HG02642 (cell line): ENCODE measurements at regions not wholly inside any gene's neighbourhood (a gene's known extent, or its start where the extent isn't known, plus 50 kb on each side); places are given as distances from the start of the nearest gene placed in this dataset.

Experiments
- ATAC-seq: cut with Tn5 transposase; IDR thresholded peaks from one replicate; pipeline ENCODE4 v1.9.1; 2021; ENCODE audit warnings: mild to moderate bottlenecking; ENCODE audit not compliant: unreplicated experiment, poor library complexity

DNA sequence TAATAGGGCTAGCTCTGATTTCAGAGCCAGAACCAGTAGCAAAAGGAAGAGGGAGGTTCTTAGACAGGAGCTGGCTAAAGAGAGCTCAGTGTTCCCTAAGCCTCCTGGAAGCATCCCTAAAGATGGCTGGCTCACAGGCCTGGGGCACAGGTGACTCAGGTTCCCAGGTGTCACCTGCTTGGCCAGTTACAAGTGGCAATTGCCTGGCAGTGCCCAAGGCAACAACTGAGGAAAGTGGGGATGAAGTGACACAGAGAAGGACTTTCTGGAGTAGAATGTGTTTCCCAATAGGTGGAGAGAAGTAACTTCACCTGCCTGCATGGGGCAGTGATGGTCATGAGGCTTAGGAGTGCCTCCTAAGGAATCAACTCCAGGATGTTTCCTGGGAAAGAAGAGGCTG, 66.5 kb upstream of the EEPD1 start:
- ATAC-seq = no peak

DNA sequence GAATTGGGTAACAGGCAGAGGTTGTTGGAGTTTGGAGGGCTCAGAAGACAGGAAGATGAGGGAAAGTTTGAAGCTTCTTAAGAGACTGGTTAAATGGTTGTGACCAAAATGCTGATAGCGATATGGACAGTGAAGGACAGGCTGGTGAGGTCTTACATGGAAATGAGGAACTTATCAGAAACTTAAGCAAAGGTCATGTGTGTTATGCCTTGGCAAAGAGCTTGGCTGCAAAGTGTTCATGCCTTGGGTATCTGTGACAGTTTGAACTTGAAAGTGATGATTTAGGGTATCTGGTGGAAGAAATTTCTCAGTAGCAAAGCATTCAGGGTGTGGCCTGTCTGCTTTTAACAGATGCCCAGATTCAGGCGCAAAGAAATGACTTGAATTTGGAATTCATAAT, 64.5 kb upstream of the EEPD1 start:
- ATAC-seq = no peak

DNA sequence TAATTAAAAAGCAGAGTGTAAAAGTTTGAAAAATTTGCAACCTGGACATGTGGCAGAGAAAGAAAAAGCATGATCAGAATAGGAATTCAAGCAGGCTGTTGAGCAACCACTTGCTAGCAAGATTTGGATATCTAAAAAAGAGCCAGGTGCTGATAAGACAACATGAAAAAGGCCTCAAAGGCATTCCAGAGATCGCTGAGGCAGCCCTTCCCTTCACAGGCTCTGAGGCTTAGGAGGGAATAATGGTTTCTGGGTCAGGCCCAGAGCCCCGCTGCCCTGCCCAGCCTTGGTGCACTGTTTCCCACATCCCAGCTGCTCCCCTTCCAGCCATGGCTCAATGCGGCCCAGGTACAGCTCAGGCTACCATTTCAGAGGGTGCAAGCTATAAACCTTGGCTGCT, 64.1 kb upstream of the EEPD1 start:
- ATAC-seq = no peak

DNA sequence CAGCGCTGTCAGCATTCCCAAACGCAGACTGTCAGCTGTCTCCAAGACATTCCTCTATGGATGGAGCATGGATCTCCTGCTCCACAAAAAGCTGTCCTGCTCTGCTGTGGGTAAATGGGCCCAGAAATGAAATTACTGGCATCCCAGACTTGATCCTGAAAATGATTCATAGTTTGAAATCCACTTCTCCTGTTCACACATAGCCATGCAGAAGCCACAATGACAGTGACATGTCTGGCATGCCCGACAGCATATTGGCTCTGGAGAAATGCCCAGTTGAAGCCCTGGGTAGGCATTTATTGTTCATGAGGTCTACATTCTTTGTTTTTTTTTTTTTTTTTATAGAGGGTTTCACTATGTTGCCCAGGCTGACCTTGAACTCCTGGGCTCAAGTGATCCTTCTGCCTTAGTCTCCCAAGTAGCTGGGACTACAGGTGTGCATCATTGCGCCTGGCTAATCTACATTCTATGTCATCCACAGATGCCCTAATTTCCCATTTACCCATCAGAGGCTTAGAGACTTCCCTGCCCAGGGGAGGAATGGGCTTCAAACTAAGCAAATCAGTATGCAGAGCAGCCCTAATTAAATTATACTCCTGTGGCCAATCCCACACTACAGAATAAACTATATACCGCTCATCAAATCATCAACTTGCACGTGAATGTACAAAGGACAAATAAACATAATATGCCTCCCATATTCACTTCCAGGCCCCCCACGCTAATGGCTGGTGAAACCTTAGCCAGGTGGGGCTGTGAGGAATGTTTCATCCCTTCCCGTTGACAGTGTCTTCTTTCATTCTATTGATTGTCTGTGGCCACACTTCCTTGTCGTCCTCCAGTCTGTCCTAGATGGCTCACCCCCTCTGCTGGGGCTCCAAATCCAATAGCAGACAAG, 61.8 kb upstream of the EEPD1 start:
- no peak for ATAC-seq

DNA sequence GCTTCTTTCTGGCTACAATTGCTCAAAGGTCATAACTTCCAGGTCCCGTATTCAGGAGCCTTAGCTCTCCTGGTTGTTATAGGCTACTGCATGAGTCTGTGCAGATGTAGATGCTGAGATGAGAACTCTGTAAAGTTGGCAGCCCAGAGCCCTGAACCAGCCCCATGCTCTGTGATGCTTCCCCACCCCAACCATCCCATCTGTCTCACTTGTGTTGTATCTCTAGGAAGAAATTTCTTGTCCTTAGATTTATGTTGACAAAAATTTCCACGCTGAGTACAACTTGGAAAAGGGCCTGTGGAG, 61.2 kb upstream of the EEPD1 start:
- no peak for ATAC-seq

DNA sequence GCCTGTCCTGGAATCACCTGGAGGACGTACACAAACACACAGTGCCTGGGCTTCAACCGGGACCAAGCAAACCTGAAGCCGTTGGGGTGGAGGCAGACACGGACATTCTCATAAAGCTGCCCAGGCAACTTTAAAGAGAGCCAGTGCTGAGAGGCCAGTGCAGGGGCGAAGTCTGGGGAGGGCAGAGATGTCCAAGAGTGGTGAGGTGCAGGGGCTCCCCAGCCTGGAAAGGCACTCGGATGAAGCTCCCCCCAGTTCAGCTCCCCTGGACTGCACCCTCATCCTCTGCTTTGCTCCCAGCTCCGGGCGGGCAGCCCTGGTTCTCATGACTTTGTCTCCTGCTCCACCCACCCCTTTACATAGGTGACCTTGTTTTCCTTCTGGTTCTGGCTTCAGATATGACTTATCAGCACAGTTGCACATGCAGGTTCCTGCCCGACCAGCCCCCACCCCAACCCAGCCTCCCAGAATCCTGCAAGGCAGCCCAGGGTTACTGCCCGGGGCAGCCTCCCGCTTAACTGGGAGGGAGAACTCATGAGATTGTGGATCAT, 60.8 kb upstream of the EEPD1 start:
- no peak for ATAC-seq

DNA sequence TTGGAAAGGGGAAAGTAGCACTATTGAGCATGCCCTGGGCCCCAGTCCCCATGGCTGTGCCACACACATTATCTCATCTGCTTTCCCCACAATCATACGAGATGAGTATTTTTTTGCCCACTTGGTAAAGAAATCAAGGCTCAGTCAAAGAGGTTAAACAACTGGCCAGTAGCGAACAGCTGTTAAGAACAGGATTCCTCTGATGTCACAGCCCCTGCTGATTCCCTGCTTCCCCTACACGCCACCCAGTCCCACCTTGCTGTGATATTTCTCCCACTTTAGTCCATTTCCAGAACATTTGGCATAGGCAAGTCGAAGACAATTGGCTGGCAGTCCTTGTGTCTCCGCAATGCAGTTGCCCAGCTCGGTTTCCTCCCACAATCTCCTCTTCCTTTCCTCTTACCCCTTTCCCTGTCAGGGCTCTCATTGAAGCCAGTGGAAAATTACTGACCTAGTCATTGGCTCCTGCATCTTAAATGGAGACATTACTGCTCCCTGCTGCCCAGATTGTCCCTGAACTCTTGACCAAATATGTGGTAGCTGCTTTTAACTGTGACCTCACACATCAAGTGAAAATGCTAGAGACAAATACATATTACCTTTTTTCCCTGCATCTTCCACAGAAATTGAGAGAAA, 56.5 kb upstream of the EEPD1 start:
- no peak for ATAC-seq

DNA sequence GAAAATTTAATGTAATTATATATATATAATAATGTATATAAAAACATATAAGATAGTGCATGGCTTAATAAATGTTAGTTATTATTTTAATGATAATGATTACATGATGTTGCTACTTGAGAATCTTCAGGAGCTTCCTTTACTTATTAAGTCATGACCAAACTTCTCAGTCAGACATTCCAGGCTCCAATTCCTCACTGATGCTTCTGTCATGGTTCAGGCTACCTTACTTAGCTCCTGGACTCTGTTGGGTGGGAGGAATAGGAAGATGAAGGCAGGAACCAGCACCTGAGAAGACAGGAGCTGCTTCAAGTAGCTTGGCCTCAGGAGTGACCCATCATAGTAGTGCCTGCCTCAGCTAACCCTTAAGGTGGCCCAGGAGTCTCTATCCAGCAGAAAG, 55.0 kb upstream of the EEPD1 start:
- no peak for ATAC-seq

DNA sequence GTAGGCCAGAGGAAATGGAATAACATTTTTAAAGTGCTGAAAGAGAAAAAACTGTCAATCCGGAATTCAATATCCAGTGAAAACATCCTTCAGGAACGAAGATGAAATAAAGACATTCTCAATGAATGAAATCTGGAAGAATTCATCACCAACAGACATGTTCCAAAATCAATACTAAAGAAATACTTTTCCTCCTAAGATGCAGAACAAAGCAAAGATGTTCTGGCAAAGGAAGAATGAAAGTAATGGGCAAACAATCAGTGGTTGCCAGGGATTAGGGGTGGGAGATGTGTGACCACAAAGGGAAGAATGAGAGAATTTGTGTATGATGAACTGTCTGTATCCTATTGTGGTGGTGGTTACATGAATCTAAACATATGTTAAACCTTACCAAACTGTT, 52.8 kb upstream of the EEPD1 start:
- no peak for ATAC-seq

DNA sequence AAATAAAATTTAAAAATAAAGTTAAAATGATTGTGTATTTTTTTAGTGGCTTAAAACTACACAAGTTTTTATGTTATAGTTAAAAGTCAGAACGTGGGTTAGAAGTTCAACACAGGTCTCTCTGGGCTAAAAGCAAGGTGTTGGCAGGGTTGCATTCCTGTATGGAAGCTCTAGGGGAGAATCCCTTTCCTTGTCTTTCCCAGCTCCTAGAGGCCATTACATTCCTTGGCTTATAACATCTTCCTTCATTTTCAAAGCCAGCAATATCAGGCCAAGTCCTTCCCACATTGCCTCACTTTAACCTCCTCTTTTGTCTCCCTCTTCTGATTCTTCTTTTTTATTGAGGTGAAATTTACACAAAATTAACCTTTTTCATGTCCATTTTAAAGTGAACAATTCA, 52.4 kb upstream of the EEPD1 start:
- ATAC-seq = no peak
